HG02981 (cell line): ENCODE measurements at regions not wholly inside any gene's neighbourhood (a gene's known extent, or its start where the extent isn't known, plus 50 kb on each side); places are given as distances from the start of the nearest gene placed in this dataset.
"Not testable (repeated sequence)": the region's sequence is repeated elsewhere in the genome, so short reads cannot be mapped to it uniquely, and the experiment has no call there.

Experiments used
- ATAC-seq: cut with Tn5 transposase; IDR thresholded peaks from one replicate; pipeline ENCODE4 v1.9.1; 2021; ENCODE audit warnings: mild to moderate bottlenecking, moderate library complexity; ENCODE audit not compliant: unreplicated experiment

DNA sequence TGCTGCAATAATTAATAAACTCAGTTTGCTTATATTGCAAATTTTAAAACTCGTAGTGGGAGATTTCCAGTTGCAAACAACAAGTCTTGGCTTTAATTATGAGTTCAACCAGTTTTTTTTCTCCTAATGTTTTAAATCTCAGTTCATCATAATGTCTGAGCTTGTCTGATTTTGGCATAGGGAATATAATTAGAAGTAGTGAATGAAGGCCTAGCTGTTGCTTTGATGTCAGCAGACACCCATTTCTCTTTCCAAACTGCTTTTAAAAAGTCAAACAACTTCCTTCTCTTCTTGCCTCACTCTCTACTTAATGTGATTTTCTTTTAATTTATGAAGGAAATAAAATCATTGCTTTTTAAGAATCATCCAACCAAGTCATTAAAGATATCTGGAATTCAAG is 1462.1 kb downstream of the DPP10 start:
- ATAC-seq: no peak

DNA sequence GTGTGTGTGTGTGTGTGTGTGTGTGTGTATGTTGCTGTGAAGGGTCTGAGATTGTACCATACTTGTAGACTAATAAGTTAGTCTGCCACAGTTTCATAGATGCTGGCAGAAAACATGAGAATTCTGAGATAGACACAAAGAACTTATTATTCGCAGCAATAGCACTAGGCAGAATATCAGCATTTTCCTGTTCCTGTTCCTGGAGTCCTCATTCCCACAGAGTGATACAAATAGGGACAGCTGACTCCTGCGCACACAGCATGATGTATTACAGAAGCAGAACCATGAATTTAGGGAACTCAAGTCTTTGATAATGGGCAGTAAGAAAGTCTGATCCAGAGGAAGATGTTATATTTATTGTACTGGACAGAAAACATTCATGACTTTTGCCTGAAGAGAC is 1466.3 kb downstream of the DPP10 start:
- ATAC-seq: no peak

DNA sequence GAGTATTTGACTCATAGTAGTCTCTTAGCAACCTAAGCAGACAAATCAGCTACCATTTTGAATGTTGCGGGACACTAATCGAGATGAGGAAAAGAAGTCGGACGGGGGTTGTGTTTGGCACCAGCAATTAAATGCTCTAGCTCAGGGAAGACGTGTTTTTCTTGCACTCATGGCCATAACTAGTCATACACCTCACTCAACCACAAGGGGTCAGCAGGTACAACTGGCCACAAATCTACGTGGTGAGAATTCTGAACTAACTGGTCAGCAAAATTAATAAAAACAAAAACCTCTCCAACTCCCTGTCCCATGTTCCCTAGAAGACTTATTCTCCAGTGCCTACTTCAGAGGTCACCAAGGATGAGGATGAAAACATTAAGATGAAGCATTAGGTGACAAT is 1467.8 kb downstream of the DPP10 start:
- ATAC-seq: no peak

DNA sequence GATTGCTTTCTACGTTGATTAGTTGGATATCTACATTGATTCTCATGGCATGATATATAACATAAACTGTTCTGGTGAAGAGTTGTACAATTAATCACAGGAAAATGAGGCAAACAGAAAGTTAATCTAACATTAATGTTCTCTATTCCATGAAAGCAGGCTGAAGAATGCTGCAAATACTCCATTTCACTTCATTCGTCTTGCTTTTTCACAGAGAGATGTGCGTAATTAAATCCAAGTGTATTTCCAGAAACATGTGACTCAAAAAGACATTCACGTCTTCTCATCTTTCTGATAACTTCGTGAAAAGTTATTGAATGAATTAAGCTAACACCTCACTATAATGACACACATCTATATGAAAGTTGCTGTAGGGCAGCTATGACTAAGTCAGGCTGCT is 1471.5 kb downstream of the DPP10 start:
- no peak for ATAC-seq

DNA sequence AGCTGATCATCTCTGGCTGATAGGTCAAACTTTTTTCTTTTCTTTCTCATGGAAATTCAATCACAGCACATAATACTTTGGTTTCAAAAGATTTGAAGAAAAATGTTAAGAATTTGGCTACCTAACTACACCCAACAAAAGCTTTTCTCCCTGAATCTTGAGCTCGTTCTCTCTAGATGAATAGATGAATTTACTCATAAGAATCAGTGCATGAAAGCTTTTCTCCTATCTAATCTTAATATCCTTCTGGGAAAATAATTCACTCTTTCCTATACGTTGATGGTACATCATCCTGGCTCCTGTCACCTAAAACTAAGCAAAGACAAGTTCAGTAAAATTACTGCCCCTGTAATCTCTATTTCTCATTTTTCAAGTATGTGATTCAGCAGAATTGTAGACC is 1479.1 kb downstream of the DPP10 start:
- ATAC-seq: no peak

DNA sequence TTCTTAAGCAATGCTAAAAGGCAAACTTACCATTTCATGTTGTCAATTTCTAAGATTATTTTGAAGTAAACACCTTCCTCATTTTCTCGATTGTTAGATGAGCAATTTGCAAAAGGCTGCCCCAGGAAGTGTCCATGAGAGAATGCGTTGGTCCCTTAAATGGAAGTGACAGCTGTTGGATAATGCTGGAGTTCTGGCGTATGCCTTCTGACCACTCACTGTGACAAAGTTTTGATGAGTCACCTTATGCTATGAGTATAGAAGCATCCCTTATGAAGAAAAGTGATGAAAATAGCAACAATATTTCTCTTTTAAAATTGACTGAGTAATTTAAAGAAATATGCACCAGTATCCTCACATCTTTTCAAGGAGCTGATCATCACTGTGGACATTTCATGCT is 1497.5 kb downstream of the DPP10 start:
- ATAC-seq: no peak

DNA sequence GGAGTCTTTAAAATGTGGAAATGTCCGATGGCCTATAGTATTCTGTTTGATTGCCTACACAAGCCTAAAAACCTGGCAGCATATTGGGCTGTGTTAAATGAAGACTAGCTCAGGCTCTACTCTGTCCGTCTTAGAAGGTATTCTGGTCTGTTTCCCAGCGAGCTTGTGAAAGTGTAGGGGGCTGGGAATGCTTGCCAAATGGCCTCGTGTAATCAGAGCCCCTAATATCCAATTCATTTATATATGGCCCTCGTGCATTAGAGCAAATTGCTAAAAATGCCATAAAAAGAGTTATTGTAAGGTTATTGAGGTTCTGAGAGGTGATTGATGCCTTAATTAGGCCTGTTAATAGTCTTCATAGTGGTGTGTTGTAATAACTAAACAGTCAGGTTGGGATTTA is 1500.4 kb downstream of the DPP10 start:
- ATAC-seq: no peak

DNA sequence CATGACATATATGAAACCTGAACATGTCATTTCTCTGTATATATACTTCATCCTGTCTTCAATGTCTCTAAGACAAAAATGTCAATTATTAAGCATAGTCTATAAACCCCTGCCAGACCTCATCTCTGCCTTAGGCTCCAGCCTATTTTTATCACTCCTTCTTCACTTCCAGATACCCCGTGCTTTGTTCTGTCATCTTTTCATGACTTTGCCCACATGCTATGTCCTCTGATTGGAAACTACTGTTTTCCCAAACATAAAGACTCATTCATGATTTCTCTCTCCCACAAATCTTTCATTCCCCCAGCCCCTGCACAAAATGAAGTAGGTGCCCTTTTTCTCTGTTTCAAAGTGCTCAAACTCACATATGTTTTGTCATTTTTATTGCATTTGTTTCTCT is 1503.9 kb downstream of the DPP10 start:
- ATAC-seq: no peak

DNA sequence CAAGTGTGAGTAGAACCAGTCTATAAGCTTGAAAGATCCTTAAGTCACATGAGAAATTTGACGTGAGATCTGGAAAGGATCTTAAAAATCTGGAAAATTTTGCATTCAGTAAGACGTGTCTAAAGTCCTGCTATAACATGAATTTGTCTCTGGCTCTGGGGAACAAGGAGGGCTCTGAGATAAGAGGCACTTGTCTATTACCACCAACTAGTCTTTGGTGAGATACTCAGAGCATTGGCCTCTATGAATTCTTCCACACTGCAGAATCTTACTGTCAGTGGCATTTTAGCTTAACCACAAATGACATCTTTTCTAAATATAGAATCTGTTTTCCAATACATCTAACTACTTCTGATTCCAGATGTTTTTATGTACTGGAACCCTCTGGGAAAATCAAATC is 1504.5 kb downstream of the DPP10 start:
- no peak for ATAC-seq

DNA sequence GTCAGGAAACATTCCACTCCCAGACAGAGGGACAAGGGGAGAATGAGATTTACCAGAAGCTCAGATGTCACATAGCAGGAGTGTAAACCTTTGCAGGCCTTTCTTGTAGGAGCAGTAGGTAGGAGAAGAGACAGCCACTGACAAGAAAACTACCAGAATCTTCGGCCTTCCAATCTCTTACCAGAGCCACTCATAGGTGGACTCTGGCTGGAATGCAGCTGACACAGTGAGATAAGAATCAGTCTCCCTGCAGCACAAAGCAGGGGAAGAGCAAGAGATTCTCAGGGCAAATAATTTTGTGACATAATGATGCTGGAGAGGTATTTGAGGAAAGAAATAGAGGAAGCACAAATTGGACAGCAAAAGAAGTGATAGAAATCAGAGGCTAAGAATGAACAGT is 1534.5 kb downstream of the DPP10 start:
- ATAC-seq: no peak

DNA sequence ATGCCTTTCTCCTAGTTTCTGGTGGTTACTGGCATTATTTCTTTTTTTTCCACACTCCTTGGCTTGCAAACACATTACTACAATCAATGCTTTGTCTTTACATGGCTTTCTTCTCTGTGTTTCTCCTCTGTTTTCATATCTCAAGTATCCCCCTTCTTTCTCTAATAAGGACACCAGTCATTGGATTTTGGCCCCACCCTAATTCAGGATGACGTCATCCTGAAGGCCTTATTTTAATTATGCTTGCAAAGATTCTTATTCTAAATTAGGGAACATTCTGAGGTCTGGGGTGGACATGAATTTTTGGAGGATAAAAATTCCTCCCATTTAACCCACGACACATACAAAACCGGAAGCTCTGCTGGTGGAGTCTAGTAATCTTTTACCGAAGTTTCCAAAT is 1556.6 kb downstream of the DPP10 start:
- no peak for ATAC-seq

DNA sequence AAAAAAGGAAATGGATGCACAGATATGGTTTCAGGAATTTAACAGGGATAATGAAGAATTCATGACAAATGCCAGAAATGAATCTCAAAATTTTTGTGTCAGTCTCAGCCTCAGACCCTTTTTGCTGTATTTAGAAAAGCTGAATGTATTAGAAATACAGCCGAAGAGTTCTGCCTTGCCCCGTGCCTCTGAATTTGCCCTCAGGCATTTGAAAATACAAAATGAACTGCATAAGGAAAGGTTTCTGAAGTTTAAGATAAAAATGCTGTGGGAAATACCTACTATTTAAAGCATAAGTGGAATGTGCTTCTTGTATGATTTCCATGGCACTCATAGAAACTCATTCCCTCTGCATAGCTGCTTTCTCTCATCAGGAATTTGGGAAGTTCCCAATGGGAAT is 1580.6 kb downstream of the DPP10 start:
- no peak for ATAC-seq

DNA sequence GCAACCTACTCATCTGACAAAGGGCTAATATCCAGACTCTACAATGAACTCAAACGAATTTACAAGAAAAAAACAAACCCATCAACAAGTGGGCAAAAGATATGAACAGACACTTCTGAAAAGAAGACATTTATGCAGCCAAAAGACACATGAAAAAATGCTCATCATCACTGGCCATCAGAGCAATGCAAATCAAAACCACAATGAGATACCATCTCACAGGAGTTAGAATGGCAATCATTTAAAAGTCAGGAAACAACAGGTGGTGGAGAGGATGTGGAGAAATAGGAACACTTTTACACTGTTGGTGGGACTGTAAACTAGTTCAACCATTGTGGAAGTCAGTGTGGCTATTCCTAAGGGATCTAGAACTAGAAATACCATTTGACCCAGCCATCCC is 1596.3 kb downstream of the DPP10 start:
- not testable (repeated sequence) for ATAC-seq

DNA sequence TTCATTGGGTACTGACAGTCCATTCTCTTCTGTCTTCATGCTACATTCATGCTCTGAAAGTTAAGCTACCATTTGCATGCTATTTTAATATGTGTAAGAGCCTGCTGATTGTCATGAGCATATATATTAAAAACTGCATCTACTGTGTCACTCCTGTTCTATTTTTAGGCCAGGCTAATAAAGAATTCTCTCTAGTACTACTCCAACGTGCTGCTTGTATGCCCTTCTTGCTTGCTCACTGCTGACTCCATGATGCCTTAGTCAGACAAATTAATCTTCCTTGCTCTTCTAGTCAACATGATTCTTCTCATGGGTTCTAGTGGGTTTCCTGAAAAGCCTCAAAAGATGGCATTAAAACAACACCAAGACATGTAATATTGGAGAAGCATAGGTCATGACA is 1600.1 kb downstream of the DPP10 start:
- no peak for ATAC-seq

DNA sequence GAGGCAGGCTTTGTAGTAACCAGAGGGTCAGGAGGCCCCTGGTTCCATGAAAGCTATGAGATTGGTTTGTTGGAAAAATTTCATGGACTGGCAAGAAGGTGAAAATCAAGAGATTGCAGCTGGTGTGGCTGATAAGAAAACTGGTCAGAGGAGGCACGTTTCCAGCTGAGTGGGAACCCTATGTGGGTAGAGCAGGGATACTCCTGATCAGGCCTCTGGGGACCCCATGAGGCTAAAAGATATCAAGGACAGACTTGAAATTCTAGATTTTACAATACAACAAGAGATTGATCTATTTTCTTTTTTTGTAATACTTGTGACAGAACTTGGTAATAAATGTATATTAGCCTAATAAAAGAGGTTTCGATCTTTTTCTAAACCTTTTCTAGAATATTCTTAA is 1615.1 kb downstream of the DPP10 start:
- no peak for ATAC-seq

DNA sequence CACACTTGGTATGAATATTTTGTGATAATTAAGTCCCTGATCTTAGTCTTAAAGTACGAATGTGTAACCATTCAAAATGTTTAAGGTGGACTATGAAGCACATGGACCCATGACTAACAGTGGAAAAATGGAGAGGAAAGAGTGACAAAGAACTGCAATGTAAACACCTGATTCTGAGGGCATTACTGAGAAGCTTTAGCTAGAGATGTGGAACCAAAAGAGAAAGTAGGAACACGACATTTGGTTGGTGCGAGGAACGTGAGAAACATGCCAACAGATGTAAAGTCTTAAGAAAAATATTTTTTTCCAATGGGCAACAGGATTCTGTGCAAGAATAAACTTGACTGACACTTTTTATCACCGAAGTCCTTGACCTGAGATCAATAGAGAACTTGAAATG is 1618.6 kb downstream of the DPP10 start:
- ATAC-seq: no peak

DNA sequence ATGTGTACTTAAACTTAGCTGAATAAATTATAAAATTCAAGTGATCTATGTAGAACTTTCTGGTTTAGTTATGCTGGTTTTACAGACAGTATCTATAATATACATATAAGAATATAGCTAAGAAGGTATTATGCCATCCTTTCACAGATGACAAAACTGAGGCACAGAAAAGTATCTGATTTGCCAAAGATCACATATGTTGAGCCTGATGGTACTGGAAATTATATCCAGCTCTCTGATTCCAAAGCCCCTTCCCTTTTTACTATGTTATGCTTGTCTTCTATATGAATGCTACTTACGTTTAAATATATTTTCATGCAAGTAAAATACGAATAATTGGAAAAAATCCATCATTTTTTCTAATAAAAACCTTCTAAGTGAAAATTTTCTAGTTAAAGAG is 1631.3 kb downstream of the DPP10 start:
- no peak for ATAC-seq

DNA sequence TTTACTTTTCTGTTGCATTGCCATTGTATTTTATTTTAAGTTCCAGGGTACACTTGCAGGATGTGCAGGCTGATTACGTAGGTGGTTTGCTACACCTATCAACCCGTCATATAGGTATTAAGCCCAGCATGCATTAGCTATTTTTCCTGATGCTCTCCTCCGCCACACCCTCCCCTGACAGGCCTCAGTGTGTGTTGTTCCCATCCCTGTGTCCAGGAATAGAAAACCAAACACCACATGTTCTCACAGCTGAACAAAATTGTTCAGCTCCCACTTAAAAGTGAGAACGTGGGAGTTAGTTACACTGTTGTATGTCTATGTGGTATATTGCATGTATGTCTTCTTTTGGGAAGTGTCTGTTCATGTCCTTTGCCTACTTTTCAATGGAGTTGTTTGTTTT is 1631.7 kb downstream of the DPP10 start:
- no peak for ATAC-seq

DNA sequence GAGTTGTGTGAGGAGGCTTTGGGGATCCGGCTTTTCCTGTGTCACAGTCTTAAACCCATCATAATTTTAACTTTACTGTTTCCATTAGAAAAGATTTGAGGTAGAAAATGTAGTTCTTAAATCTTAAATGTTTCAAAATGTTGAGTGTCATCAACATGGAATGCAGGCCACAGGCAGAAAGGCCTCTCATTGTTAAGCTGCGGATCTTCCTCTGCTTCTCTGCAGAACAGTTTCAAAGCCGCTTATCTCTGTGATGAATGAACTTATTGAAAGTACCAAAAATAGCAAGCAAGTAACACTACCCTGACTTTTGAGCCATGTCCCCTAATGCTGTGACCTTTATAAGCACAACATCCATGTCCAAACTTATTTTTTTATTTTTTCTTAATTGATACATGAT is 1645.8 kb downstream of the DPP10 start:
- no peak for ATAC-seq

DNA sequence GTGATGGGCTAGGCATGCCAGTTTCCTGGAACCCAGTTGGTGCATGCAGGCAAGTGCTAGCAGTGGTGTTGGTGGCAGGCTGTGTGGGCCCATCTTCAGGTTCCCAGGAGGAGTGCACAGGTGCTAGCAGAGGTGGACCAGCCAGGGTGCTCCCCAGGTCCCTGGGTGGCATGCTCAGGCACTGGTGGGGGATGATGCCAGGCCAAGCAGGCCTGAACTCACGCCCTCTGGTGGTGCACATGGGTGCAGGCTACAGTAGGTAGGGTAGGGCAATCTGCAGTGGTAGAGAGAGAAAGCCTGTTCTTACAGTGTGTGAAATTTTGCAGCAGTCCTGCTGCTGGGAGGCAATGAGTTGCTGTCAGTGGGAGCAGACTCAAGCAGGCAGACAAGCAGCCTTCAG is 1651.8 kb downstream of the DPP10 start:
- ATAC-seq: no peak

DNA sequence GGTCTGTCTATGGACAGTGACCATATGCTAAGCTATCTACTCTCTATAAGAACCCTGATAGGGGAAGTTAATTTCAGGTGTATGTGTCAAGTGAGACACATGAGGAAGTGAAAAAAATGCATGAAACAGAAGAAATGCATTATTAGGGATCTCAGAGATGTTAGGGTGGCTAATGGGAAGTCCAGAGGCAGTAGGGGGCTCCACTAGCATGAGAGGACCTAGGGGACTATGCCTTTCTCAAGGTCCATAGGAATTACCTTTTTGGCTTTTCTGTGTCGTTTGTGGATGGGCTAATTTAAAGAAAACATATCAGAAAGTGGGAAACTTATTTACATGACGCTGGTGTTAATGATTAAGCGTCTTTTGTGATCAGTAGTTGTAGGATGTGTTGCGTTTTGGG is 1653.2 kb downstream of the DPP10 start:
- ATAC-seq: no peak

DNA sequence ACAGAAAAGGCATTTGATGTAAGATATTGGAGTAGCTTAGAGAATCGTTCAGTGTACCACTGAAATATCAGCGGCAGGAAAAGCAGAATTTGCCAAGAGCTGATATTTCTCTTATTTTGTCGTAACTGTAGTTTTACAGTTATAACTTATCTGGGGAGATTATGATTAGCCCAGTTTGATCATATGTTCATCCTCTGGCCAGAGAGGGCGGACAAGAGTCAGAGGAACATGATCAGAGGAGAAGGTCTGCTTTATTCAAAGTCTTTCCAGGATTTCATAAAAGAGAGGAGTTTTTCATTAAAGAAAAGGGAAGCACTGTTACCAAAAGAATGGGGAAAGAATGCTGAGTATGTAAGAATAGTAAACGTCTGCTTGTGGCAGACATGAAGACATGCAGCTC is 1655.6 kb downstream of the DPP10 start:
- ATAC-seq: no peak

DNA sequence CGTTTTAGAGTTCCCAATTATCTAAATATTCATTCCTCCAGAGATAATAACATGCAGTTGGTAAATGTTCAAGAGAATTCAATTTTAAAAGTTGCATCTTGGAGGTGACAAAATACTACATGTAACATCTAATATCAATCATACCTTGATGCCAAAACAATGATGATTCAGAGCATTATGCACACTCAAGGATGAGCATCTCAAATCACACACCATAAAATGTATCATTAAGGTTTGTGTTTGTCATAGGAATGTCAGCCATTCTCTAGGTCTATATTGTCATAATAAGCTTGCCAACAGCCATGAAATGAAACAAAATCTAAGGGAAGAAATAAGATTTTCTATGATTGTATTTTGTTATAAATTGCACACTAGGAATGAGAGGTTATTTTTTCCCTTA is 1667.0 kb downstream of the DPP10 start:
- no peak for ATAC-seq

DNA sequence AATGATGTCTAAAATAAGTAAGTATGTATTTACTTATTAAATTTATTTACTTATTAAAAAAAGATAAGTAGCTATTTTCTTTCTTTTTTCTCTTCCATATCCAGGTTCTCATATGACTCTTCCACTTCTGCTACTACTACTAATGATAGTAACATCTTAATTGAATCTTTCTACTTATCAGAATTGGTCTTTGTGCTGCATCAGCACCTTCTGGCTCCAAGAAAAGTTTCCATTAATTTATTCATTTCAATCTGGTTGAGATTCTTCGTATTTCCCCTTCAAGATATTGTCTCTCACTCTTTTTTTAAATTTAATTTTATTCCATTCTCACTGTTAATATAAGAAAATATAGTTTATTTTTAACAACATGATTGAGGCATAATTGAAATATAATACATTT is 1675.4 kb downstream of the DPP10 start:
- ATAC-seq: no peak
